Erythroblast (primary cell): ENCODE measurements at regions not wholly inside any gene's neighbourhood (a gene's known extent, or its start where the extent isn't known, plus 50 kb on each side); places are given as distances from the start of the nearest gene placed in this dataset.
"Not testable (repeated sequence)": the region's sequence is repeated elsewhere in the genome, so short reads cannot be mapped to it uniquely, and the experiment has no call there.

Source experiments
- DNase-seq, 2 experiments: peaks; one replicate each; lab custom pipeline; 2025; lab: John Stamatoyannopoulos, UW
- GATA1 ChIP-seq: IDR thresholded peaks from 2 replicates; pipeline ENCODE4 v1.6.1; 2011; ENCODE audit warnings: low read depth, mild to moderate bottlenecking, control low read depth, low read length, moderate library complexity
- POLR2A ChIP-seq: IDR thresholded peaks from 2 replicates; pipeline ENCODE4 v1.6.1; 2011; ENCODE audit warnings: mild to moderate bottlenecking, low read length

GRCh38 chr14:52148371-52148770 lies 79.5 kb upstream of the NID2 start:
- DNase-seq = no peak
- TF ChIP-seq POLR2A (no peak), GATA1 (no peak)

- no peak for DNase-seq
- TF ChIP-seq POLR2A (no peak), GATA1 (no peak)
Observed at GRCh38 chr14:52146504-52146903, 77.6 kb upstream of the NID2 start.

- not testable (repeated sequence) for DNase-seq
Observed at GRCh38 chr14:52144099-52144498, 75.2 kb upstream of the NID2 start.

GRCh38 chr14:52142504-52142903 lies 73.6 kb upstream of the NID2 start:
- DNase-seq = no peak
- TF ChIP-seq GATA1 = no peak
- no peak for TF ChIP-seq POLR2A

- TF ChIP-seq POLR2A = no peak
- no peak for TF ChIP-seq GATA1
- peak; percentile 65 to 70 for DNase-seq
Observed at GRCh38 chr14:52131640-52132320, 62.9 kb upstream of the NID2 start.

- TF ChIP-seq POLR2A (no peak), GATA1 (no peak)
- no peak for DNase-seq
Observed at GRCh38 chr14:52129721-52130120, 60.9 kb upstream of the NID2 start.

- DNase-seq = no peak
- no peak for TF ChIP-seq GATA1
- no peak for TF ChIP-seq POLR2A
Observed at GRCh38 chr14:52125885-52126284, 57.0 kb upstream of the NID2 start.

GRCh38 chr14:52124791-52125684 lies 56.2 kb upstream of the NID2 start:
- no peak for DNase-seq
- no peak for TF ChIP-seq POLR2A
- TF ChIP-seq GATA1 = no peak

- DNase-seq = not testable (repeated sequence)
Observed at GRCh38 chr14:52122163-52122562, 53.3 kb upstream of the NID2 start.

GRCh38 chr14:52121441-52121840 lies 52.6 kb upstream of the NID2 start:
- no peak for DNase-seq

GRCh38 chr14:52119030-52119429 lies 50.2 kb upstream of the NID2 start:
- no peak for DNase-seq
- no peak for TF ChIP-seq GATA1
- TF ChIP-seq POLR2A = no peak

More at GRCh38 chr14:52121441-52121840, 52.6 kb upstream of the NID2 start:
- no peak for TF ChIP-seq POLR2A
- no peak for TF ChIP-seq GATA1
